HG03442 (cell line): ENCODE measurements at regions not wholly inside any gene's neighbourhood (a gene's known extent, or its start where the extent isn't known, plus 50 kb on each side); places are given as distances from the start of the nearest gene placed in this dataset.
"Not testable (repeated sequence)": the region's sequence is repeated elsewhere in the genome, so short reads cannot be mapped to it uniquely, and the experiment has no call there.

ENCODE experiments used
- ATAC-seq: cut with Tn5 transposase; IDR thresholded peaks from one replicate; pipeline ENCODE4 v1.9.1; 2021; ENCODE audit warnings: mild to moderate bottlenecking, moderate library complexity; ENCODE audit not compliant: unreplicated experiment

- not testable (repeated sequence) for ATAC-seq
These were observed 240.1 kb downstream of the ZNF92 start for GRCh38 chr7:65613644-65614289.

GRCh38 chr7:65616111-65616510, 242.5 kb downstream of the ZNF92 start:
- ATAC-seq = not testable (repeated sequence)

GRCh38 chr7:65620216-65620615, 246.6 kb downstream of the ZNF92 start:
- ATAC-seq = not testable (repeated sequence)

GRCh38 chr7:65621580-65622201, 248.0 kb downstream of the ZNF92 start:
- not testable (repeated sequence) for ATAC-seq

- ATAC-seq = not testable (repeated sequence)
These were observed 241.6 kb upstream of the VKORC1L1 start for GRCh38 chr7:65631236-65631635.

GRCh38 chr7:65633587-65634404, 239.1 kb upstream of the VKORC1L1 start:
- ATAC-seq = not testable (repeated sequence)

GRCh38 chr7:65638918-65639317, 234.0 kb upstream of the VKORC1L1 start:
- not testable (repeated sequence) for ATAC-seq

DNA sequence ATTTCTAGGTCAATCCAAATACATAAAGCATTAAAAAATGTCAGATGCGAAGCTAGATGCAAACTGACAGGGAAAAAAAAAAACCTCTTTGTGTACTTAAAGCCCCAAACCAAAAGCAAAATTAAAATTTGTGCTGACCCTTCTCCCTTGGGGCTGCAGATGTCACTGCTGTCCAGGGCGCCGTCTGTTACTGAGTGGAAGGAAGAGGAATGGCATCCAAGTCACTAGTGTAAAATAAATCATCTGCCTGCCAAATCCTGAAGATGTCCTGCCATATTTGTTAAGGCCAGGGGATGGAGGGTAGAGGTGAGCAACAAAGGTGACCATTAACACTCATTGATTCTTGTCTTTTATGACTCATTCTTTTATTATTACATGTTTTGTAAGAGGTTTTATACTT, 233.2 kb upstream of the VKORC1L1 start:
- ATAC-seq = not testable (repeated sequence)

DNA sequence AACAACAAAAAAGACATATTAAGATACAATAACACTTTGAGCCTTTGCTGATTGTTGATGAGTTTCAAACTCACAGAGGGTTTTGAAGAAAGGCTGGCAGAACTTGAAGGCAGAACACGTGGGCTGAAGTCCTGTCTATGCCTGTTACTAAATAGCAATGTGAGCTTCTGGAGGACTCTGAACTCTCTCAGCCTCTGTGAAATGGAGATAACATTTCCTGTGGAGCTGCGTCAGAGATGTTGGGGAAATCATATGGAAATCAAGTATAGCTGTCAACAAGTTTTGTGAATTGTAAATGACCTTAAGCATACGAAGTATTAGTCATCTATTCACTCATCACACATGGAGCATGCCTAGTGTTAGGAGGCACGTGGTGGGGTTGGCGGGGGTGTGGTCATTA, 229.4 kb upstream of the VKORC1L1 start:
- ATAC-seq = not testable (repeated sequence)

GRCh38 chr7:65647153-65647964, 225.5 kb upstream of the VKORC1L1 start:
- ATAC-seq = not testable (repeated sequence)

DNA sequence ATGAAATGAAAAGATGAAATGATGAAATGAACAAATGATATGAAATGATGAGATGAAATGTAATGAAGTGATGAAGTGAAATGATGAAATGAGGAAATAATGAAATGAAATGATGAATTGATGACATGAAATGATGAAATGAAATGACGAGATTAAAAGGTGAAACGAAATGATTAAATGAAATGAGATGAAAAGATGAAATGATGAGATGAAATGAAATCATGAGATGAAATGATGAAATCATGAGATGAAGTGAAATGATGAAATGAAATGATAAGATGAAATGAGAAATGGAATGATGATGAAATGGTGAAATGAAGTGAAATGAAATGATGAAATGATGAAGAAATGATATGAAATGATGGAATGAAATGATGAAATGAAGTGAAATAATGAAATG, 221.7 kb upstream of the VKORC1L1 start:
- ATAC-seq = not testable (repeated sequence)

- not testable (repeated sequence) for ATAC-seq
These were observed 220.9 kb upstream of the VKORC1L1 start for GRCh38 chr7:65651826-65652592.

DNA sequence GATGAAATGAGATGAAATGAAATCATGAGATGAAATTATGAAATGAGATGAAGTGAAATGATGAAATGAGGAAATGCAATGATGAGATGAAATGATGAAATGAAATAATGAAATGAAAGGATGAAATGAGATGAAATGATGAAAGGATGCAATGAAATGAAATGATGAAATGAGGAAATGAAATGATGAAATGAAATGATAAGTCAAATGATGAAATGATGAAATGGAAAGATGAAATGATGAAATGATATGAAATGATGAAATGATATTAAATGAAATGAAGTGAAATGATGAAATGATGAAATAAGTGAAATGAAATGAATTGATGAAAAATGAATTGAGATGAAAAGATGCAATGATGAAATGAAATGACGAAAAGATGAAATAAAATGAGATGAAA, 220.2 kb upstream of the VKORC1L1 start:
- not testable (repeated sequence) for ATAC-seq

GRCh38 chr7:65656494-65657188, 216.2 kb upstream of the VKORC1L1 start:
- not testable (repeated sequence) for ATAC-seq

- not testable (repeated sequence) for ATAC-seq
These were observed 189.5 kb upstream of the VKORC1L1 start for GRCh38 chr7:65683362-65683761.

- ATAC-seq = not testable (repeated sequence)
These were observed 173.7 kb upstream of the VKORC1L1 start for GRCh38 chr7:65699026-65699714.

DNA sequence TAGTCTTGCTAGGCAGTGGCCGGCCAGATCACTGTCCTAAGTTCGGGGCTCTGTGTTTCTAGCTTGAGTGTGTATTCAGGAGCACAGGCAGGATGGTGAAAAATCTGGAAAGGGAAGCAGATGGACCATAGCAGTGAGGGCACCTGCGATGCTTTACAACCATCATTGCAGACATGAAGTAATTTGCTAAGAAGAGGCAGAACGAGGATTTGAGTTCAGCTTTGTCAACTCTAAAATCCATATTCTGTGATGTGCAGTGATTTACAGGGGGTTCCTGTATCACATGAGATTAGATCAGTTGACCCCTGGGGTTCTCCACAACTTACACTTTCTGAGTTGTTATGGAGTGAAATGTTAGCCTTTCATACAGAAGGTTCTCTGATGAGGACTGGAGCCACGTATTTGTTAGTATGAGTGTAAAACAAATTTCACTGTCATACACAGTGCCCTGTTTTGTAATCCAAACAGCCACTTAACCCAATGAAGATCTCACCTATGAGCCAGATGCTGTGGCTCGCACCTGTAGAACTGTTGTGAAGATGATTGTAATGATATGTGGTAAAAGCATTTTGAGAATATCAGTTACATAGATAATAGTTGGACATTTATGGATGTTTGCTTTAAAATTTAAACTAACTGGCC, 173.0 kb upstream of the VKORC1L1 start:
- ATAC-seq = not testable (repeated sequence)

DNA sequence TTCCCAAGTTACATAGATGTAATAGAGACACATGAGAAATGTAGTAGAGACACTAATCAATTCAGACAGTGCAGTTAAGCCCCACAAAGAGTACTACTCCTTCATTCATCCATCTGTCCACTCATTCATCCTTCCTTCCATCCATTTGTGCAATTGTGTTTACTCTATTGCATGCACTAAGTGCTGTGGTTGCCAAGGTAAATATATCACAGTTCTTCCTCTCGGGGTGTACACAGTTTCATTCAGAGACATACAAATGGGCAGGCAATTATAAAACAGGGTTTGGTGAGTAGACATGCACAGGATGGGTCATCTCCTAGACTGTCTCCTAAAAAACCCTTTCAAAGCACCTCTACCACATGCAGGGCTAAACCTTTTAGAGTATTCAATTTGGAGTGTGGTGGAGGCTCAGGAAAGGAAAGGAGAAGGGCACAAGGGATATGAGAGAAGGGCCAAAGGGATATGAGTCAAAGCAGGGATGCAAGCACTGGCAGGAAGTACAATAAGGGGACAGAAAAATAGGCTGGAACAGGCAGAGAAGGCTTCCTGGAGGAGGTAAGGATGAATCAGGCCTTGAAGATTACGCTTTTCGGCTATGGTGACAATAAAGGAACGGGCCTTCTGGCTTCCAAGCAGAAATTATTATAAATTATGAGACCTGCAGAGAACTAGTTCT, 153.6 kb upstream of the VKORC1L1 start:
- not testable (repeated sequence) for ATAC-seq
